ENCODE measurements at regions not wholly inside any gene's neighbourhood (a gene's known extent, or its start where the extent isn't known, plus 50 kb on each side); places are given as distances from the start of the nearest gene placed in this dataset.

DNA sequence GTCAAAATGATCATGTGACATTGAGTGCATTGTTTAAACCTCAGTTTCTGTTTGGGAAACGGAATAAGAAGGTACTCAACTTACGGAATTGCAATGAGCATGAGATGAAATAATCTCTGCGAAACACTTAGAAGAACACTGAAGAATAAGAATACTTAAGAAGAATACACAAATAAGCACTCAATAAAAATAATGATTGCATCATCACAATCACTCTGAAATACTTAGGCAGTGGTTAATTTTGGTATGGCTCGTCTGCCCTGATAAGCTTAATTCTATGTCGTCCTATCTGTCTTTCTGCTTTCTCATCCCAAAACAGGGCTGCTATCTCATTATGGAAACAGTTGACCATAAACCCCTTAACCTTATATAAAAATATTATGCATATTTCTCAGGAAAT is 823.6 kb downstream of the DIAPH3 start:
- TF ChIP-seq, protein P1, sequence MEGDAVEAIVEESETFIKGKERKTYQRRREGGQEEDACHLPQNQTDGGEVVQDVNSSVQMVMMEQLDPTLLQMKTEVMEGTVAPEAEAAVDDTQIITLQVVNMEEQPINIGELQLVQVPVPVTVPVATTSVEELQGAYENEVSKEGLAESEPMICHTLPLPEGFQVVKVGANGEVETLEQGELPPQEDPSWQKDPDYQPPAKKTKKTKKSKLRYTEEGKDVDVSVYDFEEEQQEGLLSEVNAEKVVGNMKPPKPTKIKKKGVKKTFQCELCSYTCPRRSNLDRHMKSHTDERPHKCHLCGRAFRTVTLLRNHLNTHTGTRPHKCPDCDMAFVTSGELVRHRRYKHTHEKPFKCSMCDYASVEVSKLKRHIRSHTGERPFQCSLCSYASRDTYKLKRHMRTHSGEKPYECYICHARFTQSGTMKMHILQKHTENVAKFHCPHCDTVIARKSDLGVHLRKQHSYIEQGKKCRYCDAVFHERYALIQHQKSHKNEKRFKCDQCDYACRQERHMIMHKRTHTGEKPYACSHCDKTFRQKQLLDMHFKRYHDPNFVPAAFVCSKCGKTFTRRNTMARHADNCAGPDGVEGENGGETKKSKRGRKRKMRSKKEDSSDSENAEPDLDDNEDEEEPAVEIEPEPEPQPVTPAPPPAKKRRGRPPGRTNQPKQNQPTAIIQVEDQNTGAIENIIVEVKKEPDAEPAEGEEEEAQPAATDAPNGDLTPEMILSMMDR (conservative IDR thresholded peaks at IDR 0.05; ENCODE audit: low read depth in 2 of 2), result no peak
- TF ChIP-seq NANOG (IDR thresholded peaks at IDR 0.05; ENCODE audit: borderline replicate concordance) (no peak), EZH2 (IDR thresholded peaks at IDR 0.05; ENCODE audit: low read depth, unreplicated experiment) (no peak), JUNB (IDR thresholded peaks at IDR 0.05; ENCODE audit: unreplicated experiment) (no peak), EZH2phosphoT487 (IDR thresholded peaks at IDR 0.05; ENCODE audit: unreplicated experiment) (no peak), STAT1 (IDR thresholded peaks at IDR 0.05; ENCODE audit: unreplicated experiment) (no peak), POLR2AphosphoS5 (IDR thresholded peaks at IDR 0.05; ENCODE audit: low read depth) (no peak), CREB1 (CRISPR knock-in tag; IDR thresholded peaks at IDR 0.05; ENCODE audit: low read depth) (no peak)
- TF ChIP-seq, protein P2, sequence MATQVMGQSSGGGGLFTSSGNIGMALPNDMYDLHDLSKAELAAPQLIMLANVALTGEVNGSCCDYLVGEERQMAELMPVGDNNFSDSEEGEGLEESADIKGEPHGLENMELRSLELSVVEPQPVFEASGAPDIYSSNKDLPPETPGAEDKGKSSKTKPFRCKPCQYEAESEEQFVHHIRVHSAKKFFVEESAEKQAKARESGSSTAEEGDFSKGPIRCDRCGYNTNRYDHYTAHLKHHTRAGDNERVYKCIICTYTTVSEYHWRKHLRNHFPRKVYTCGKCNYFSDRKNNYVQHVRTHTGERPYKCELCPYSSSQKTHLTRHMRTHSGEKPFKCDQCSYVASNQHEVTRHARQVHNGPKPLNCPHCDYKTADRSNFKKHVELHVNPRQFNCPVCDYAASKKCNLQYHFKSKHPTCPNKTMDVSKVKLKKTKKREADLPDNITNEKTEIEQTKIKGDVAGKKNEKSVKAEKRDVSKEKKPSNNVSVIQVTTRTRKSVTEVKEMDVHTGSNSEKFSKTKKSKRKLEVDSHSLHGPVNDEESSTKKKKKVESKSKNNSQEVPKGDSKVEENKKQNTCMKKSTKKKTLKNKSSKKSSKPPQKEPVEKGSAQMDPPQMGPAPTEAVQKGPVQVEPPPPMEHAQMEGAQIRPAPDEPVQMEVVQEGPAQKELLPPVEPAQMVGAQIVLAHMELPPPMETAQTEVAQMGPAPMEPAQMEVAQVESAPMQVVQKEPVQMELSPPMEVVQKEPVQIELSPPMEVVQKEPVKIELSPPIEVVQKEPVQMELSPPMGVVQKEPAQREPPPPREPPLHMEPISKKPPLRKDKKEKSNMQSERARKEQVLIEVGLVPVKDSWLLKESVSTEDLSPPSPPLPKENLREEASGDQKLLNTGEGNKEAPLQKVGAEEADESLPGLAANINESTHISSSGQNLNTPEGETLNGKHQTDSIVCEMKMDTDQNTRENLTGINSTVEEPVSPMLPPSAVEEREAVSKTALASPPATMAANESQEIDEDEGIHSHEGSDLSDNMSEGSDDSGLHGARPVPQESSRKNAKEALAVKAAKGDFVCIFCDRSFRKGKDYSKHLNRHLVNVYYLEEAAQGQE (IDR thresholded peaks at IDR 0.05; ENCODE audit: unreplicated experiment), result no peak

Measured in GM23338 (cell line).